Glomerular visceral epithelial cell (primary cell): ENCODE measurements at regions not wholly inside any gene's neighbourhood (a gene's known extent, or its start where the extent isn't known, plus 50 kb on each side); places are given as distances from the start of the nearest gene placed in this dataset.

ENCODE experiments used
- DNase-seq: peaks from one replicate; pipeline ENCODE4 v3.0.0-alpha.2; 2016; ENCODE audit errors: extremely low spot score

DNA sequence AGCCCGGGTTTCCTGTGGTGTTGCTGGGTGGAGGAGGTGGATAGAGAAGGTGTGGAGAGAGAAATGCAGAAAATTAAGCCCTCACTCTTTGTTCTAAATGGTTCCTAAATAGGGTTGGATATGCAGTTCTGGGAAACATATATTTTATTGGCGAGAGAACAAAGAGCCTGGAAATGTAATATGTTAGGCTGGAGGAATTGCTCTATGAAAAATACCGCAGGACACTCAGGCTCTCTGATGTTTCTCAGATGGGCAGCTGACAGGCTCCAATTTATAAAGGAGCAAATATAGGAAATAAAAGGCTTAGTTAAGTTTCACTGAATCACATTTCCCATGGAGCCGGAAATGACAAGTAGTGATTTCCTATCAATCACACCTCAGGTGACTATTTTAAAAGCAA, 428.0 kb downstream of the TMEM135 start:
- no peak for DNase-seq

DNA sequence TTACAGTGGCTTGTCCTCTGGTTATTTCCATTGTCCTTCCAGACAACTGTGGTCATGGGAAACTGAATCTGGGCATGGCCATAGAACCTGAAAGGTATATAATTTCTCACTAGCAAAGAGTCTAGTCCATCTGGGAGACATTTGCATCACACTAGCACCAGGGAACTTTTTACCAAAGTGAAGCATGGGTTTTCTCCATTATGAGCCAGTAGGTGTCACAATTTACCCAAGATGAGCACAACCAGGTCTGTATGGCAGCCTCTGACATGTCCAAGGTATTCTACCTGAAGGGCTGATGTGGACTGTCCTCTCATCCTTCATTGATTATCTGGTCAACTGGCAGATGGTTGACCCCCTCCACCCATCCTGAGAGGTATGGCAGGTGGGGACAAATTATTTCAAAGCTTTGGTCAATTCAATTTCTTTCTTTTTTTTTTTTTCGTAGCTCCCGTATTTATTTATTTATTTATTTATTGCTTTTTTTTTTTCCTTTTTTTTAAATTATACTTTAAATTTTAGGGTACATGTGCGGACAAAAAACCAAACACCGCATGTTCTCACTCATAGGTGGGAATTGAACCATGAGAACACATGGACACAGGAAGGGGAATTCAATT, 425.9 kb downstream of the TMEM135 start:
- DNase-seq: peak; percentile 31

GRCh38 chr11:87462171-87462570, 424.4 kb downstream of the TMEM135 start:
- DNase-seq: no peak

DNA sequence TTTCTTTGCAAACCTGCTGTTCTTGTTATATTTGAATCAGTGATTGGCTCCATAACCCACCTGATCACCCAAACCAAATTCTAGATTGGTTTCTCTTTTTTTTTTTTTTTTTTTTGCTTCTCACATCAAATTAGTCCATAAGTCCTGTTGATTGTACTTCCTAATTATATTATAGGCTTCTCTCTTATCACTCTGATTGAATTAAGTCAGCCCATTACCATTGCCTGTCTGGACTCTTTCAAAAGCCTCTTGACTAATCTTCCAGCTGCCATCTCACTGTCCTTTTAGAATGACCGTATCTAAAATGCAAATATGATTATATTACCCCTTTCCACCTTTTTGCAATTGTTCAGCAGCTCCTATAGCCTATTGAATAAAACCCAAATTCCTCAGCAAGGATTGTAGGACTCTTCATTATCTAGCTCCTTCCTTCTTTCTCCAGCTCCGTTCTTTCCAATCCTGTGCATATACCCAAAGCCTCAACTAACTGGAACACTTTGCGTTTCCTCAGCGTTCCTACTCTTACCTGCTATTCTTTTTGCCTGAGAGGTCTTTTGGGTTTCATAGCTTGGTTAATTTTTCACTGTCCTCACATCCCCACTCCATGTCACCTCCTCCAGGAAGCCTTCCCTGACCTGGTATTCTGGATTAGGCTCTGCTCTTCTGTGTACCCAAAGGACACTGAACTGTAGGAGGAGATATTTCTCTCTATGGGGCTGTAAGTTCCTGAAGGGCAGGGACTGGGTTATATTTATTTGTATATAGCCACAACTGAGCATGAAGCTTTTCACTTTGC, 423.3 kb downstream of the TMEM135 start:
- no peak for DNase-seq

DNA sequence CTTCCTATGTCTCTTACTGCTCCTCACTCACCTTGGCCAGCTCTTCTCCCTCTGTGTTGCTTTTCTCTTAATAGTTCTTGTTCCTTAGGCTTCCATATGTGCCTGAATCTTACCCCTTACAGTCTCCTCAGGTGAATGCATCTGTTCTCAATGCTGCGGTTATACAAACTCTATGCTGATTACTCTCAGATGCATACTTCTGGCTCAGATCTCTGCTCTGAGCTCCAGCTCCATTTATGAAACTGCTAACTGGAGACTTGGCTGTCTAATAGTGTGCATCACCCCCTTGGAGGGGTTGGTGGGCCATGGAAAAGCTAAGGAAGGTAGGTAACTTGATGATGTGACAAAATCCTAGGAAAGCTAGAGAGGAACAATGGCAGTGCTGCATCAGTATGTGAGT, 422.5 kb downstream of the TMEM135 start:
- DNase-seq: no peak

GRCh38 chr11:87459351-87459750, 421.6 kb downstream of the TMEM135 start:
- no peak for DNase-seq

GRCh38 chr11:87456499-87456898, 418.8 kb downstream of the TMEM135 start:
- DNase-seq: no peak

GRCh38 chr11:87455180-87455579, 417.4 kb downstream of the TMEM135 start:
- no peak for DNase-seq

DNA sequence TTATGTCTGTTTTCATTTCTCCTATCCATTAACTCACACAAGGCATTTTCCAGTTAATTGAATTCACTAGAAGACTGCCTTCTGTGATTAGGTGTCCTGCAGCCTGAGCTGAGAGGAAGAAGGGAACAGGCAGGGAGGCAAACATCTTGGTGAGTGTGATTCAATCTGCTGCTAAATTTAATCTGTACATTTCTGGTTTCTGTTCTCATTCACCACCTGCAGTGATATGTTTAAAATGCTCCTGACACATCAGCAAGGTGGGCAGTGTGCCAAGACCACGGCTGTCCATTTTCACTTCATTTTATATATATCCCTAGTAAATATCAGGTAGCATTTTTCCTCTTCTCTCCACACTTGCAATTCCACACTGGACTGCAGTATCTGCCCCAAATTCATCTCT, 416.5 kb downstream of the TMEM135 start:
- DNase-seq: peak; percentile 61

DNA sequence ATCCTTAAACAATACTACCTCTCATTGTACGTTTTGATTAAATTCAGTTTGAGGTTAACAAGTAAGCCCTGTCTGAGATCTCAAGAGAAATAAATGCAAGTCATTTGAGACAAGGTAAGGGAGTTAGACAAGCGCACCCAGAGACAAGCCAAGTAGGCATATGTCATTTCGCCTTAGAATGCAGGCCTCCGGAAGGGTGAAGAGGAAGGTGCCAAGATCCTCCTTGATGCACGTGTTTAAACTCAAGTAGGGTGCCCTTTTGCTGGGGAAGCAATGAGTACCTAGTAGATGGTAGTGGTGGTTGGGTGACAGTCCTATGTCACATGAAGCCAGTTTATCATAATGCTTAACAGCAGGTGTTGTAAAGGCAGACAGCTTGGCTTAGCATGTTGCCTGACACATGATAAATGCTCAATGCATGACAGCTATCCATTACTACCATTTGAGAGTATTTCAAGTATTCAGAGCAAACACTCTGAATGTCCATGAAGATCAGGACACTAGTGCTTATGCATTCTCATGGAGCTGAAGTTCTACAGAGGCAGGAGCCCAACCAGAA, 415.9 kb downstream of the TMEM135 start:
- DNase-seq: no peak

GRCh38 chr11:87452025-87452424, 414.3 kb downstream of the TMEM135 start:
- DNase-seq: peak; percentile 30

DNA sequence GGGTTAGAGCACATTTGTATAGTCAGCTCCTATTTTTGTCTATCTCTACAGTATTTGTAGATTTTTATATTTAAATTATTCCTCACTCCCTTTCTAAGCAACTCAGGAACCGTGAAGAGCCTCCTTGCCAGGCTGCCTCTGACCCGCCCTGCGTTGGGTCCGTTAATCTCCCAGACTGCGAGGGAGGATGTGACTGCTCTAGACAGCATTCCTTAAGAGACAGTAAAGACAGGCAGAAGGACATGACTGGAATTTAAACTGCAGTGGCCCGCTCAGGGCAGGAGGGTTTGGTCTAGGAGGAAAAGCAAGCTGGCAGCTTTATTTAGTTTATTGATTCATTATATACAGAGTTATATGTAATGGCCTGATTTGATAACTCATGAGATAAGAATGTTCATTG, 413.7 kb downstream of the TMEM135 start:
- DNase-seq: peak; percentile 51

DNA sequence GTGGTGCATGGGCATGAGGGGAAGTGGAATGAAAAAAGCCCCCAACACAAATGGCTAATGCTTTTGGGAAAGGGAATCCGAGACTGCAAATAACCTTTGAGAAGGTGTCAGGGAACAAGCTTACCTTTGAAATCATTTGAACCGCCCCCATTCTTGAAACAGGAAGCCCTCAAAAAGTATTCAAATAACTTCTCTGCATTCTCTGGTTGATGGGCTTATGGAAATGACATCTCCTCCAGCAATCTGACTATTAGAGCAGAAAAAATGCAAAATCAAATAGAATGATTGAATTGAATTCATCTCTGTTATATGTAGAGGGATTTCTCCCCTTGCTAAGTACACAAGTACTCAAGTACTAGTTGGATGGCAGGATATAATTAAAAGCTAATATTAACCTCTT, 409.9 kb downstream of the TMEM135 start:
- DNase-seq: no peak

- peak; percentile 5 for DNase-seq
Measured at GRCh38 chr11:87444993-87445392, 407.3 kb downstream of the TMEM135 start.

- DNase-seq: no peak
Measured at GRCh38 chr11:87443707-87444106, 406.0 kb downstream of the TMEM135 start.

DNA sequence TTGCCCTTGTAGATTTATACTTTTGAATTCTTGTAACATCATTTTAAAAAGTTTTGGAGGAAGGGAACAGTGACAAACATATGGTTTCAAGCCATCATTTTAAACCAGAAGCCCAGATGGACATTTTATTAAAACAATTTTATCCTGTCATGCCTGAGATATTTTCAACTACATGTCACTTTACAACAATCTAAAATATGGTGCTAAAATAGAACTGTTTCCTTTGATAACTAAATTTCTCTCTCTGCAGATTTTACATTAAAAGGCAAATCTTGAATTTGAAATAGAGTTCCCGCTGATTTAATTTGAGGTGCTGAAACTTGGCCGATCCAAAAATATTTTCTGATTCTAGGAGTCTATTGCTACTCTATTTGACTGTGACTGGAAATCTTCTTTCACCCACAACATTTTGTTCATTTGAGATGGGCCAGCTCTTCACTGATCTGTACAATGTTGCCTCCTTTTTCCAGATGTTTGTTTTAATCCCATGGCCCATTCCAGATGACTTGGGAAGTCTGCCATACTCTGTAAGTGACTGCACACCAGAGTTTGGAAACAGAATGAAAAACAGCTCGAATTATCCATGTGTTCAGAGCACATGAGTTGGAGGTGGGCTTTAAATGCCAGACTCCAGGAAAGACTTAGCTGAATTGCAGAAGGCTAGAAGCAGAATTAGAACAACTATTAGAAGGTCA, 402.5 kb downstream of the TMEM135 start:
- DNase-seq: no peak

DNA sequence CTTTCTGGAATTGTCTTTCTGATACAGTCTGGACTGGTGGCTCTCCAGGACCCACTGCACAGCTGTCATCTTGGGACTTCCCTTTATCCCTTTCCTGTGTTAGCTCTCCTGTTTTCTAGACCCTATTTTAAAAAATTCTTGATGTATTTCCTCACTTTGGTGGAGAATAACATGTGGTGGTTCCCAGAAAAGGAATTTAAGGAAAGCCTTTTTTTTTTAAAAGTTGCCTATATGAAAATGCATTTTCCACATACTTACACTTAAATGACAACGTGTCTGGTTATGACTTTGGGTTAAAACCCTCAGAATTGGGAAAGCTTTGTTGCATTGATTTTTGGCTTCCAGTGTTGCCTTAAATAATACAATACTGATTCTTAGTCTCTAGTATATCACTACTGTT, 400.7 kb downstream of the TMEM135 start:
- no peak for DNase-seq

DNA sequence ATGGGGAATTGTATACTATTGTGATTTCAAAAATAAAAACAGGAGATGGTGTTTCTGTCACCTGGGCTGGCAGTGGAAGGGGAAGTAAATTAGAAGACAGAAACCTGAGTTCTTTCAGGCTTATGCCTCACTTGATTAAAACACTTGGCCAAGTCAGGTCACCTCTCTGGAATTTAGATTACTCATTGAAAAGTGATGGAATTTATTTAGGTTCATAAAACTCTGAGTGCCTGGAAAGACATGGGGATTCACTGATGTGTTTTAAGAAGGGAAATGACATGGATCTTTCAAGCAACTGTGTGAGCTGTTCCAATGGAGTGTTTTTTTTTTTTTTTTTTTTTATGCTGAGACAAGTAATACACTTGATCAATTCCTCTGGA, 400.1 kb downstream of the TMEM135 start:
- DNase-seq: peak; percentile 79

- DNase-seq: no peak
Measured at GRCh38 chr11:87437133-87437843, 399.6 kb downstream of the TMEM135 start.

- no peak for DNase-seq
Measured at GRCh38 chr11:87432022-87432421, 394.3 kb downstream of the TMEM135 start.

DNA sequence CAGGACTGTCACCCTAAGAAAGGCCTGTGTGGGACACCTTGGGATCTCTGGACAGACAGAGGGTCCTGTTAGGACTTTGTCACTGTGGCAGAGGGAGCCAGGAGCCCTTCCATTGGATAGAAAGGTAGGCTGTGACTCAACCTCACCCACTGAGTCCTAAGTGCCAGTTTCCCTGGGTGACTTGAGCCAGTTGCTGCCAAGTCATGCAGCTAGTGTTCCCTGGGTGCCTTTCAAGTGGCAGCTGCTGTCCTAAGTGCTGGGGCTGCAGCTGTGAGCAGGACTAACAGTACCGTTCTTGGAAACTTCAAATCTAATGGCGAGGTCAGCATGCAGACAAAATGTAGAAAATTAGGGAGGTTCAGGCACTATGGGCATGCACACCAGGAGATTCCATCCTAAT, 393.7 kb downstream of the TMEM135 start:
- no peak for DNase-seq

DNA sequence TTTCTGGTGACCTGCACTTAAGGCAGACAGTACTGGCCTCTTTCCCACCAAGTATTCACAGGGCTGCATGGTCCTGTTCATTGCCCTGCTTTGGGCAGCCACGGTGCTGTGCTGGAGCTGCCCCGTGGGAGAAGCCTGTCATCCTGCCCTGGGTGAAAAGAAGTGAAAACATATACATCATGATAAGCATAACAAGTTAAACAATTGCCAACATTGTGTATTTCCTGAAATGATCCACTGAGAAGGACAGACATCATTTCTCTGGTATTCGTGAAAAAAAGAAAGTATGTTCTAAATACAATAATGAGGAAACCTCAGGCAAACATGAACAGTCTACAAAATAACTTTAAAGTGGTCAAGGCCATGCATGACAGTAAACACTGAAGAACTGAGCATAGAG, 393.1 kb downstream of the TMEM135 start:
- DNase-seq: no peak
